Mammary epithelial cell (primary cell): ENCODE measurements at regions not wholly inside any gene's neighbourhood (a gene's known extent, or its start where the extent isn't known, plus 50 kb on each side); places are given as distances from the start of the nearest gene placed in this dataset.

Source experiments
- EZH2 ChIP-seq: IDR thresholded peaks from 2 replicates; pipeline ENCODE4 v1.6.1; 2012; ENCODE audit warnings: low read length, inconsistent platforms, borderline replicate concordance
- TF ChIP-seq, protein P1 (sequence below), 2 donors: IDR thresholded peaks in 1 of 2; conservative IDR thresholded peaks in 1 of 2; 2 replicates each; pipeline ENCODE4 v1.5.1; 2011 to 2012; ENCODE audit warnings: inconsistent platforms in 2 of 2, low read length in 2 of 2, mild to moderate bottlenecking in 2 of 2, control low read depth in 1 of 2, low read depth in 1 of 2; ENCODE audit not compliant: insufficient read depth in 1 of 2; ENCODE audit errors: extremely low read depth in 1 of 2

DNA sequence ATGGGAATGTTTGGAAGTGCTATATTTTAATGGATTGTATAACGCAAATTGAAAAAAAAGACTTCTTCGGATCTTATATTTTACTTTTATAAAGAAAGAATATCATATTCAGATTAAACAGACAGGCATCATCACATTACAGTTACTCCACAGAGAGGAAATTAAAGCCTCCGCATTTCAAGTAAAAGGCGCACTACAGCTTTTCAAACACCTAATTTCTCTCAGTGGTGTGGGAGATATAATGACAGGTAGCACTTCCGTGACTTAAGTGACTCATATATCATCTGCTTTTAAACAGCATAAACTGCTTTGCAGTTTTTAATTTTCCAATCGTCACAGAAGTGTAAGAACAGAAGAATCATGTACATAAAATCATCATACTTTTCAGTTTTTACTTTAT, 751.4 kb downstream of the FSCB start:
- TF ChIP-seq, protein P1, sequence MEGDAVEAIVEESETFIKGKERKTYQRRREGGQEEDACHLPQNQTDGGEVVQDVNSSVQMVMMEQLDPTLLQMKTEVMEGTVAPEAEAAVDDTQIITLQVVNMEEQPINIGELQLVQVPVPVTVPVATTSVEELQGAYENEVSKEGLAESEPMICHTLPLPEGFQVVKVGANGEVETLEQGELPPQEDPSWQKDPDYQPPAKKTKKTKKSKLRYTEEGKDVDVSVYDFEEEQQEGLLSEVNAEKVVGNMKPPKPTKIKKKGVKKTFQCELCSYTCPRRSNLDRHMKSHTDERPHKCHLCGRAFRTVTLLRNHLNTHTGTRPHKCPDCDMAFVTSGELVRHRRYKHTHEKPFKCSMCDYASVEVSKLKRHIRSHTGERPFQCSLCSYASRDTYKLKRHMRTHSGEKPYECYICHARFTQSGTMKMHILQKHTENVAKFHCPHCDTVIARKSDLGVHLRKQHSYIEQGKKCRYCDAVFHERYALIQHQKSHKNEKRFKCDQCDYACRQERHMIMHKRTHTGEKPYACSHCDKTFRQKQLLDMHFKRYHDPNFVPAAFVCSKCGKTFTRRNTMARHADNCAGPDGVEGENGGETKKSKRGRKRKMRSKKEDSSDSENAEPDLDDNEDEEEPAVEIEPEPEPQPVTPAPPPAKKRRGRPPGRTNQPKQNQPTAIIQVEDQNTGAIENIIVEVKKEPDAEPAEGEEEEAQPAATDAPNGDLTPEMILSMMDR (conservative IDR thresholded peaks at IDR 0.05 in 1 of 2, IDR thresholded peaks at IDR 0.05 in 1 of 2; ENCODE audit: extremely low read depth in 1 of 2, insufficient read depth in 1 of 2, low read depth in 1 of 2, low read length in 2 of 2): no peak
- TF ChIP-seq EZH2: no peak
